ENCODE measurements at regions not wholly inside any gene's neighbourhood (a gene's known extent, or its start where the extent isn't known, plus 50 kb on each side); places are given as distances from the start of the nearest gene placed in this dataset.

GRCh38 chr12:91335699-91336098, 153.1 kb upstream of the DCN start:
- no peak for TF ChIP-seq REST (IDR thresholded peaks at IDR 0.05)
- no peak for TF ChIP-seq MAX (IDR thresholded peaks at IDR 0.05)
- no peak for TF ChIP-seq GABPA (IDR thresholded peaks at IDR 0.05 in 1 of 2, conservative IDR thresholded peaks at IDR 0.05 in 1 of 2)
- no peak for TF ChIP-seq TAF1 (conservative IDR thresholded peaks at IDR 0.05)
- TF ChIP-seq FOXA2 (IDR thresholded peaks at IDR 0.05), result no peak
- no peak for TF ChIP-seq HNF4G (IDR thresholded peaks at IDR 0.05)
- no peak for TF ChIP-seq ZBTB33 (IDR thresholded peaks at IDR 0.05)
- TF ChIP-seq RXRA (IDR thresholded peaks at IDR 0.05), result no peak
- TF ChIP-seq JUND (IDR thresholded peaks at IDR 0.05), result no peak
- TF ChIP-seq SP1 (IDR thresholded peaks at IDR 0.05), result no peak
- TF ChIP-seq YY1 (IDR thresholded peaks at IDR 0.05), result no peak
- TF ChIP-seq HNF4A (conservative IDR thresholded peaks at IDR 0.05), result no peak
- TF ChIP-seq NR2F2 (IDR thresholded peaks at IDR 0.05), result no peak
- no peak for TF ChIP-seq CTCF (IDR thresholded peaks at IDR 0.05; ENCODE audit: low read depth, low read length, missing input control)
- TF ChIP-seq RAD21 (IDR thresholded peaks at IDR 0.05), result no peak
- no peak for TF ChIP-seq ATF3 (IDR thresholded peaks at IDR 0.05)
- no peak overlapping the region for H3K9ac ChIP-seq (ENCODE audit: low read depth in 1 of 2, low read length in 2 of 2)
- no peaks in the 10 kb centered on the region for H3K4me1 ChIP-seq (ENCODE audit: control insufficient read depth in 4 of 4, insufficient read depth in 4 of 4, low read length in 3 of 4)
- H3K4me3 ChIP-seq (ENCODE audit: low read depth in 1 of 3, low read length in 3 of 3), result no peak overlapping the region
- no peak for DNase-seq (ENCODE audit: low spot score)
- H3K27ac ChIP-seq (ENCODE audit: low read depth in 1 of 2, low read length in 2 of 2), result no peak overlapping the region
- no peaks in the 10 kb centered on the region for H3K27me3 ChIP-seq (ENCODE audit: control insufficient read depth in 4 of 4, insufficient read depth in 4 of 4, low read length in 3 of 4)
- no peaks in the 10 kb centered on the region for H3K9me3 ChIP-seq (ENCODE audit: control insufficient read depth in 4 of 4, low read length in 3 of 4)
- WGBS, result 89% methylated on average over 1 of the region's 1 CpG
- no peaks in the 10 kb centered on the region for H3K36me3 ChIP-seq (ENCODE audit: control insufficient read depth in 4 of 4, insufficient read depth in 3 of 4, low read depth in 1 of 4, low read length in 3 of 4)

- Histone ChIP-seq H3K4me1 (ENCODE audit: control insufficient read depth in 4 of 4, insufficient read depth in 4 of 4, low read length in 3 of 4) (no peaks in the 10 kb centered on the region), H3K27me3 (ENCODE audit: control insufficient read depth in 4 of 4, insufficient read depth in 4 of 4, low read length in 3 of 4) (no peaks in the 10 kb centered on the region), H3K9me3 (ENCODE audit: control insufficient read depth in 4 of 4, low read length in 3 of 4) (no peaks in the 10 kb centered on the region), H3K27ac (ENCODE audit: low read depth in 1 of 2, low read length in 2 of 2) (no peak overlapping the region), H3K4me3 (ENCODE audit: low read depth in 1 of 3, low read length in 3 of 3) (no peak overlapping the region), H3K36me3 (ENCODE audit: control insufficient read depth in 4 of 4, insufficient read depth in 3 of 4, low read depth in 1 of 4, low read length in 3 of 4) (no peaks in the 10 kb centered on the region), H3K9ac (ENCODE audit: low read depth in 1 of 2, low read length in 2 of 2) (no peak overlapping the region)
- no peak for DNase-seq (ENCODE audit: low spot score)
- no peak for TF ChIP-seq HNF4A (conservative IDR thresholded peaks at IDR 0.05)
- no peak for TF ChIP-seq RXRA (IDR thresholded peaks at IDR 0.05)
- no peak for TF ChIP-seq ATF3 (IDR thresholded peaks at IDR 0.05)
- TF ChIP-seq FOXA1 (IDR thresholded peaks at IDR 0.05), result no peak
- no peak for TF ChIP-seq MAX (IDR thresholded peaks at IDR 0.05)
- TF ChIP-seq SP1 (IDR thresholded peaks at IDR 0.05), result no peak
- no peak for TF ChIP-seq CTCF (IDR thresholded peaks at IDR 0.05; ENCODE audit: low read depth, low read length, missing input control)
- no peak for TF ChIP-seq ZBTB33 (IDR thresholded peaks at IDR 0.05)
- no peak for TF ChIP-seq YY1 (IDR thresholded peaks at IDR 0.05)
- no peak for TF ChIP-seq FOXA2 (IDR thresholded peaks at IDR 0.05)
- no peak for TF ChIP-seq GABPA (IDR thresholded peaks at IDR 0.05 in 1 of 2, conservative IDR thresholded peaks at IDR 0.05 in 1 of 2)
- TF ChIP-seq RAD21 (IDR thresholded peaks at IDR 0.05), result no peak
- no peak for TF ChIP-seq JUND (IDR thresholded peaks at IDR 0.05)
These were observed 151.3 kb upstream of the DCN start for GRCh38 chr12:91333966-91334365.

Measured in liver (tissue), 8 donors.